ENCODE measurements at regions not wholly inside any gene's neighbourhood (a gene's known extent, or its start where the extent isn't known, plus 50 kb on each side); places are given as distances from the start of the nearest gene placed in this dataset.

DNA sequence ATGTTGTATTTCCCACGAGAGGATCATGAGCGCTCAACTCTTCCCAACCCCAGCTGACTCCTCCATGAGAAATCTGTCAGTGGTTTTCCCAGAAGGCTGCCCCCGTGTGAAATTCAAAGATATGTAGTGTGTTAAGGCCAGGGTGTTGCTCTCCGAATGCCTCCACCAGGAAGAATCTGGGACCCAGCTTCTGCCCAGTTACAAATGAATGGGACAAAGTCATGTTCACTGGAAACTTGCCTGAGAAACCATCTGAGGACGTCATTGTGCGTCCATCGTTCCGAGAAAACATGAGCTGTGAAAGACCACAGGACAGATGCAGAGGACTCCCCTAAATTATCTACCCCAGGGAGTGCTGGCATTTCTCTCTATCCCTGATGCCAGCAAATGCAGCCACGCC is 86.0 kb downstream of the AIPL1 start:
- Histone ChIP-seq H3K4me1 (no peaks in the 10 kb centered on the region), H3K27me3 (peaks cover 0 to 7% of the 10 kb centered on the region in 2 donors), H3K9me3 (no peaks in the 10 kb centered on the region), H3K36me3 (no peaks in the 10 kb centered on the region), H3K4me3 (no peak overlapping the region), H3K27ac (no peak overlapping the region)
- intact Hi-C loops (cut with DNase I; ENCODE audit: low total_unique reads), result no loop called here
- DNase-seq (ENCODE audit: low spot score in 2 of 2), result no peak
- TF ChIP-seq, protein P1, sequence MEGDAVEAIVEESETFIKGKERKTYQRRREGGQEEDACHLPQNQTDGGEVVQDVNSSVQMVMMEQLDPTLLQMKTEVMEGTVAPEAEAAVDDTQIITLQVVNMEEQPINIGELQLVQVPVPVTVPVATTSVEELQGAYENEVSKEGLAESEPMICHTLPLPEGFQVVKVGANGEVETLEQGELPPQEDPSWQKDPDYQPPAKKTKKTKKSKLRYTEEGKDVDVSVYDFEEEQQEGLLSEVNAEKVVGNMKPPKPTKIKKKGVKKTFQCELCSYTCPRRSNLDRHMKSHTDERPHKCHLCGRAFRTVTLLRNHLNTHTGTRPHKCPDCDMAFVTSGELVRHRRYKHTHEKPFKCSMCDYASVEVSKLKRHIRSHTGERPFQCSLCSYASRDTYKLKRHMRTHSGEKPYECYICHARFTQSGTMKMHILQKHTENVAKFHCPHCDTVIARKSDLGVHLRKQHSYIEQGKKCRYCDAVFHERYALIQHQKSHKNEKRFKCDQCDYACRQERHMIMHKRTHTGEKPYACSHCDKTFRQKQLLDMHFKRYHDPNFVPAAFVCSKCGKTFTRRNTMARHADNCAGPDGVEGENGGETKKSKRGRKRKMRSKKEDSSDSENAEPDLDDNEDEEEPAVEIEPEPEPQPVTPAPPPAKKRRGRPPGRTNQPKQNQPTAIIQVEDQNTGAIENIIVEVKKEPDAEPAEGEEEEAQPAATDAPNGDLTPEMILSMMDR (IDR thresholded peaks at IDR 0.05), result no peak
- TF ChIP-seq POLR2A (IDR thresholded peaks at IDR 0.05) (no peak), POLR2AphosphoS5 (IDR thresholded peaks at IDR 0.05) (no peak)

- peaks cover 0 to 7% of the 10 kb centered on the region in 2 donors for H3K27me3 ChIP-seq
- H3K4me1 ChIP-seq, result no peaks in the 10 kb centered on the region
- no peaks in the 10 kb centered on the region for H3K9me3 ChIP-seq
- intact Hi-C loops (cut with DNase I; ENCODE audit: low total_unique reads), result no loop called here
- no peaks in the 10 kb centered on the region for H3K36me3 ChIP-seq
- H3K4me3 ChIP-seq, result no peak overlapping the region
- TF ChIP-seq POLR2AphosphoS5 (IDR thresholded peaks at IDR 0.05) (no peak), POLR2A (IDR thresholded peaks at IDR 0.05) (no peak)
- DNase-seq (ENCODE audit: low spot score in 2 of 2), result no peak
- no peak overlapping the region for H3K27ac ChIP-seq
Measured at GRCh38 chr17:6347776-6348175, 87.1 kb downstream of the AIPL1 start.

GRCh38 chr17:6346986-6347385 is 87.9 kb downstream of the AIPL1 start:
- Histone ChIP-seq H3K36me3 (no peaks in the 10 kb centered on the region), H3K4me1 (no peaks in the 10 kb centered on the region), H3K27ac (no peak overlapping the region), H3K27me3 (peaks cover 0 to 7% of the 10 kb centered on the region in 2 donors), H3K9me3 (no peaks in the 10 kb centered on the region), H3K4me3 (no peak overlapping the region)
- DNase-seq (ENCODE audit: low spot score in 2 of 2), result no peak
- TF ChIP-seq, protein P1 (IDR thresholded peaks at IDR 0.05), result no peak
- TF ChIP-seq POLR2A (IDR thresholded peaks at IDR 0.05) (no peak), POLR2AphosphoS5 (IDR thresholded peaks at IDR 0.05) (no peak)
- intact Hi-C loops (cut with DNase I; ENCODE audit: low total_unique reads), result no loop called here

- no peak overlapping the region for H3K4me3 ChIP-seq
- H3K9me3 ChIP-seq, result no peaks in the 10 kb centered on the region
- H3K27me3 ChIP-seq, result peaks cover 0 to 7% of the 10 kb centered on the region in 2 donors
- no peak overlapping the region for H3K27ac ChIP-seq
- TF ChIP-seq, protein P1 (IDR thresholded peaks at IDR 0.05), result no peak
- TF ChIP-seq POLR2AphosphoS5 (IDR thresholded peaks at IDR 0.05) (no peak), POLR2A (IDR thresholded peaks at IDR 0.05) (no peak)
- no peaks in the 10 kb centered on the region for H3K36me3 ChIP-seq
- intact Hi-C loops (cut with DNase I; ENCODE audit: low total_unique reads), result no loop called here
- no peak for DNase-seq (ENCODE audit: low spot score in 2 of 2)
- no peaks in the 10 kb centered on the region for H3K4me1 ChIP-seq
Measured at GRCh38 chr17:6346156-6346786, 88.7 kb downstream of the AIPL1 start.

DNA sequence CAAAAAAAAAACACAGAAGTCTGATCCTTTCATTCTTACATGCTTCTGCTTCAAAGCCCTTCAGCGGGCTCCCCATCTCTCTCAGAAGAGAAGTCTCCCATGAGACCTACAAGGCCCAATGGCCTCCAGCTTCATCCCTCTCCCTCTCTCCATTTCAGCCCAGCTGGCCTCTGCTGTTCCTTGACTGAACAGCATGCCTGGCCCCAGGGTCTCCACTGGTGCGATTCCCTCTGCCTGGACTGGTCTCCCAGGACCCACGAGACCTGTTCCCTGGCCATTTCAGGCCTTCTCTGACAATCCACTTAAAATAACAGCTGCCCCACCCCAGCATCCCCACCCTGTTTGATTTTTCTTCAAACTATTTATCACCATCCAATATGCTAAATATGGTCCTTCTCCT is 91.2 kb downstream of the AIPL1 start:
- TF ChIP-seq POLR2A (IDR thresholded peaks at IDR 0.05), result no peak
- TF ChIP-seq POLR2AphosphoS5 (IDR thresholded peaks at IDR 0.05), result no peak
- TF ChIP-seq, protein P1 (IDR thresholded peaks at IDR 0.05), result no peak
- no peaks in the 10 kb centered on the region for H3K4me1 ChIP-seq
- DNase-seq (ENCODE audit: low spot score in 2 of 2), result no peak
- intact Hi-C loops (cut with DNase I; ENCODE audit: low total_unique reads), result no loop called here
- H3K27ac ChIP-seq, result no peak overlapping the region
- H3K4me3 ChIP-seq, result no peak overlapping the region
- peaks cover 0 to 7% of the 10 kb centered on the region in 2 donors for H3K27me3 ChIP-seq
- H3K9me3 ChIP-seq, result no peaks in the 10 kb centered on the region
- no peaks in the 10 kb centered on the region for H3K36me3 ChIP-seq
